Right kidney (tissue), 1 donor: ENCODE measurements at regions not wholly inside any gene's neighbourhood (a gene's known extent, or its start where the extent isn't known, plus 50 kb on each side); places are given as distances from the start of the nearest gene placed in this dataset.

ENCODE experiments used
- DNase-seq: peaks from one replicate; pipeline ENCODE4 v3.0.0-alpha.2; 2016

DNA sequence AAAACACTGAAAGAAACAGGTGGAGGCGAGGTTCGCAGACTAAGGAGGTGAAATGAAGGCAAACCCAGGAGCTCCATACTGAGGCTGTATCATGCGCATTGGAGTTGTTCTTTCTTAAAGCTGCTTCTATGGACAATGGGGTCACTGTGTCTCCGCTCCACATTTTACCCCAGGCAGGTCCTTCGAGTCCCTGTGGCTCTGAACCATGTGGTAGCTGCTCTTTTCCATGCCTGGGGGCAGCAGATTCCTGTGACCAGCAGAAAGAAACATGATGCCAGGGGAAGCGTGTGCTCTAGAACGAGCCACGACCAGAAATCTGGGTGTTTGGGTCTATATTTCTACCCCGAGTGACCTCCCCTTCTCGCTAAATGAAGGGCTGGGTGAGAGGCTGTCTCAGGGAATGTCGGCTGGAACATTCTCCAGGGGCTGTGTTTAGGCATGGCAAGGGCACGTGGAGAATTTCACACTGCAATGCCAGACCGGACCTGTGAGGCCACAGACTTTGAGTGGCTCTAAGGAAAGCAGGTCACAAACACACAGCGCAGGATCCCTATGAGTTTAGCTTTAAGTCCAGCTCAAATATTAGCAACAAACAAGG is 95.7 kb upstream of the IRS2 start:
- DNase-seq, result no peak

- DNase-seq, result no peak
Observed at GRCh38 chr13:109881347-109881725, 95.0 kb upstream of the IRS2 start.

- DNase-seq, result no peak
Observed at GRCh38 chr13:109880371-109881346, 94.3 kb upstream of the IRS2 start.

- no peak for DNase-seq
Observed at GRCh38 chr13:109879338-109879737, 93.0 kb upstream of the IRS2 start.

GRCh38 chr13:109877809-109878208 is 91.4 kb upstream of the IRS2 start:
- no peak for DNase-seq

DNA sequence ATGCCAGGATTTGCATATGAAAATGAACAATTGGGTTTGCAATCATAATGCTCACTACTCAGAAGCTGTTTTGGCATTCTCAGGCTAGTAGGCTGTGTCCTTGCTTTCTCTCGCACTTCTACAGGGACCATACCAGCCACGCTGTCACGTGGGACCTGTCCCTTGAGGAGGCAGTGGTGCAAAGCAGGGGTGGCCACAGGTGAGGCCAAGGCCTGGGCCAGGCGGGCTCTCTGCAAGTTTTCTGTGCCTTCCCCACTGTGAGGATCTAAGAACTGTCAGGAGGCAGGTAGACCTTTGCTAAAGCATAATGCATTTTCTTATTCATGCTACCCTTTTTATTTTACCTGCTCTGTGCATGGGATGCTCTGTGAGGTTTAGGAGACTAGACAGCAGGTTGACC is 89.4 kb upstream of the IRS2 start:
- no peak for DNase-seq

GRCh38 chr13:109874484-109875454 is 88.4 kb upstream of the IRS2 start:
- DNase-seq, result no peak

- no peak for DNase-seq
Observed at GRCh38 chr13:109873351-109874123, 87.2 kb upstream of the IRS2 start.

- DNase-seq, result no peak
Observed at GRCh38 chr13:109872864-109873263, 86.5 kb upstream of the IRS2 start.

DNA sequence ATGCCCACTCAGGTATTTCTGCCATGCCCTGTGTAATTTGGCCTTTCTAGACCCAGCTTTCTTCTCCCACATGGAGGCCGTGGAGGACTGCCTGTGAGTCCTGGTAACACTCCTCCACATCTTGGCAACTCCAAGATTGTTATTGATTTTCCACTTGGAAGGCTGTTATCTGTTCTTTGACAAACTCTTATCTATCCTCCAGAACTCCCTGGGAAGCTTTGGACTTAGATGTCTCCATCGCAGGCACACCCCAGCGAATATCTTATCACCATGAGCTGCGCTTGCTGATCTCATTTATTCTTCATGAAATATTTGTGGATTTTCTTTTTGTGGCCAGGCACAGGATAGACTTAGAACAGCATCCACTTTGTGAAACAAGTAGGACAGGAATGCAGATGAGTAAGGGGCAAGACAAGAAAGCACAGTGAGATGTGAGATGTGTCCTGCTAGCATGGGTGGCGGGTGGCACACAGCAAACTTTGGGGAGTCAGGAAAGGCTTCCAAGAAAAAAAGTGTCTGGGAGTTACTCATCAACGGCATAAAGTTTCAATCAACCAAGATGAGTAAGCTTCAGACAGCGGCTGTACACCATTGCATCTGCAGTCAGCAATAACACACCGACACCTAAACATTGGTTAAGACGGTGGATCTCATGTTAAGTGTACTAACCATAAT is 84.5 kb upstream of the IRS2 start:
- DNase-seq, result no peak

DNA sequence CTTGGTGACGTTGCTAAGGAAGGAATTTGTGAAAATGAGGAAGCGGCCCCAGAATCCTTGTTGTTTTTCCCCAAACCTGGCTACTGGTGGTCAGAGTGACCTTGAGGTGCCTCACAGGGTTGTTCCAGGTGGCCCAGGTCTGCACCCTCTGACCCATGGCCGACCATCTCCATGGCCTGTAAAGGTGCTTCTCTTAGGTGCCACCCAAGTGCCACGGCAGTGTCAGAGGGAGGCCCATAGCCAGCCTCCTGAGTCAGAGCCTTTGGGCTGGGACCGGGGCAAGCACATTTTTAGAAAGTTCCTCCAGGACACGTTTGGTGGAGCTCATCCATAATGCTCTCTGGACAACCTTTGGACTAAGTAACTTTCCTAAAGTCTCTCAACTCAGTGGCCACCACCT is 83.9 kb upstream of the IRS2 start:
- no peak for DNase-seq

GRCh38 chr13:109869312-109870237 is 83.2 kb upstream of the IRS2 start:
- peak; percentile 71 for DNase-seq

- DNase-seq, result no peak
Observed at GRCh38 chr13:109868578-109869311, 82.4 kb upstream of the IRS2 start.

DNA sequence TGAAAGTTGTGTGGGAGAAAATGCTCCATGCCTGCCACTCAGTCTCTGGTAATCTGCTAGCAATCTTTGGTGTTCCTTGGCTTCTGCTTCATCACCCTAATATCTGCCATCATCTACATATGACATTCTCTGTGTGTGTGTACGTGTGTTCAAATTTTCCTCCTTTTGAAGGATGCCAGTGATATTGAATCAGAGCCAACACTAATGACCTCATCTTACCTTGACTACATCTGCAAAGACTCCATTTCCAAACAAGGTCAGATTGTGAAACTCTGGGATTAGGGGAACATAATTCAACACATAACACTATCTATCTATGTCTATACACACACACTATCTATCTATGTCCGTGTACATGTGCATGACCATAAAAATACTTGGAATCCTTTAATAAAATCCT is 81.4 kb upstream of the IRS2 start:
- no peak for DNase-seq

DNA sequence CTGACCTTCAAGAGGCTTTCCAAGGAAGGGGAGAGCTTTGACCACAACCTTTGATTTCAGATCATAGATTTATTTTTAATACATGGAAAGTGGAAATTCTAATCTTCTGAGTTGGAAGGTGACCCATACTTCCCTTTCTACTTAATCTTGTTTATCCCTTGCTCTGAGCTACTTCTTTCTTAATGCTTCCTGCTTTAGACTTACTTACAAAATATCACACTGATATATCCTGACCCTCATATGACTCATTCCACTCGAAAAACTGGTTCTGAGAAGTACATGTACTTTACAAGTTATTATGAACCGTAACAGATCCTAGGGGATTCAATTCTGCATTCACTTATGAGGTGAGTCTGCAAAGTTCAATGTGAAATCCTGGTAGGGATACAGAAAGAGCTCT is 76.2 kb upstream of the IRS2 start:
- DNase-seq, result no peak

- DNase-seq, result no peak
Observed at GRCh38 chr13:109859898-109860297, 73.5 kb upstream of the IRS2 start.

DNA sequence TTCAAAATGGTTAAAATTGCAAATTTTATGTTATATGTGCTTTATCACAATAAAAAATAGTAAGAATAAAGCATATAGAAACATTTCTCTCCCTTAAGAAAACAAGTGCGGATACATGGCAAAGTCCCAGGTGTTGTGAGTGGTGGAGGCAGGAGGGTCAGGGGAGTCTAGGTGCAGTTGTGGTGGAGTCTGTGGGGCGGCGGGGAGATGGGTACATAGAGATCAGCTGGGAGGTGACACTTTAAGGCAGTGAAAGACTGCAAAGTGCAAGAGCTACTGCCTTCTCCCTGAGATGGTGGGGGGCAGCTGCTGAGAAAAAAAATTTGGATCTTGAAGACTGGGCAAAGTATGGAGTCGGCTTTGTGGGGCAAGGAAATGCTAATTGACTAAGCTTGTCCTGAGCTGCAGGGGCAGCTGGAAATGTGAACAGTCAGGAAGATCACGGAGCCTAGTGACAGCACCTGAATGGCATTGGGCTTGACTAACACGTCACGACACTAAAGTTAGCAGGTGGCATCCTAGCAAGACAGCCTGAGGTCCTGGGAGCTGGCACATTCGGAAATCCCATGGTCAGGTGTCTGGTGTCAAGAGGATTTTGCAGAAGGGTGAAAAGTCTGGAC is 72.9 kb upstream of the IRS2 start:
- DNase-seq, result no peak

DNA sequence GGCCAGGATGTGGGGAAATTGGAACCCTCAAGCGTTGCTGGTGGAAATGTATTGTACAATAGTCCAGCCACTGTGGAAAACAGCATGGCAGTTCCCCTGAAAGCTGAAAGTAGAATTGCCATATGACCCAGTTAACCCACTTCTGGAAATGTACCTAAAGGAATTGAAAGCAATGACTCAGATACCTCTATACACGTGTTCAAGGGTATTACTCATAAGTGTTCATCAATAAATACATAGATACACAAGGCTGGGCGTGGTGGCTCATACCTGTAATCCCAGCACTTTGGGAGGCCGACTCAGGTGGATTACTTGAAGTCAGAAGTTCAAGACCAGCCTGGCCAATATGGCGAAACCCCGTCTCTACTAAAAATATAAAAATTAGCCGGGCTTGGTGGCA is 71.9 kb upstream of the IRS2 start:
- no peak for DNase-seq

GRCh38 chr13:109857803-109858202 is 71.4 kb upstream of the IRS2 start:
- DNase-seq, result no peak
